NCI-H1105 (cell line): ENCODE measurements at regions not wholly inside any gene's neighbourhood (a gene's known extent, or its start where the extent isn't known, plus 50 kb on each side); places are given as distances from the start of the nearest gene placed in this dataset.
"Not testable (repeated sequence)": the region's sequence is repeated elsewhere in the genome, so short reads cannot be mapped to it uniquely, and the experiment has no call there.

Experiments
- DNase-seq: peaks from one replicate; lab custom pipeline; 2025; lab: John Stamatoyannopoulos, UW

- peak; percentile 62 for DNase-seq
These were observed 157.4 kb upstream of the FOXG1 start for GRCh38 chr14:28608851-28609828.

- no peak for DNase-seq
These were observed 154.2 kb upstream of the FOXG1 start for GRCh38 chr14:28612414-28612813.

GRCh38 chr14:28613532-28613931 lies 153.1 kb upstream of the FOXG1 start:
- DNase-seq = no peak

- no peak for DNase-seq
These were observed 139.8 kb upstream of the FOXG1 start for GRCh38 chr14:28626780-28627179.

GRCh38 chr14:28629328-28630004 lies 137.1 kb upstream of the FOXG1 start:
- no peak for DNase-seq

- no peak for DNase-seq
These were observed 136.5 kb upstream of the FOXG1 start for GRCh38 chr14:28630100-28630499.

- no peak for DNase-seq
These were observed 131.2 kb upstream of the FOXG1 start for GRCh38 chr14:28635387-28635786.

- not testable (repeated sequence) for DNase-seq
These were observed 130.8 kb upstream of the FOXG1 start for GRCh38 chr14:28635816-28636215.

GRCh38 chr14:28641189-28641588 lies 125.4 kb upstream of the FOXG1 start:
- not testable (repeated sequence) for DNase-seq

GRCh38 chr14:28651148-28651547 lies 115.4 kb upstream of the FOXG1 start:
- no peak for DNase-seq

GRCh38 chr14:28652782-28653181 lies 113.8 kb upstream of the FOXG1 start:
- DNase-seq = no peak

- DNase-seq = no peak
These were observed 113.1 kb upstream of the FOXG1 start for GRCh38 chr14:28653521-28653920.

- no peak for DNase-seq
These were observed 109.8 kb upstream of the FOXG1 start for GRCh38 chr14:28656704-28657255.

GRCh38 chr14:28661171-28661772 lies 105.3 kb upstream of the FOXG1 start:
- DNase-seq = no peak

- DNase-seq = no peak
These were observed 99.6 kb upstream of the FOXG1 start for GRCh38 chr14:28666961-28667360.

- no peak for DNase-seq
These were observed 95.2 kb upstream of the FOXG1 start for GRCh38 chr14:28671425-28671824.

- DNase-seq = no peak
These were observed 93.5 kb upstream of the FOXG1 start for GRCh38 chr14:28673056-28673455.

GRCh38 chr14:28676479-28676878 lies 90.1 kb upstream of the FOXG1 start:
- DNase-seq = no peak

- no peak for DNase-seq
These were observed 89.2 kb upstream of the FOXG1 start for GRCh38 chr14:28677381-28677780.

GRCh38 chr14:28678887-28679286 lies 87.7 kb upstream of the FOXG1 start:
- DNase-seq = no peak

- DNase-seq = no peak
These were observed 84.9 kb upstream of the FOXG1 start for GRCh38 chr14:28681681-28682080.

- no peak for DNase-seq
These were observed 76.4 kb upstream of the FOXG1 start for GRCh38 chr14:28690029-28690692.
